Gastrocnemius medialis (tissue), 4 donors: ENCODE measurements at regions not wholly inside any gene's neighbourhood (a gene's known extent, or its start where the extent isn't known, plus 50 kb on each side); places are given as distances from the start of the nearest gene placed in this dataset.

ENCODE experiments used
- POLR2A ChIP-seq, 2 donors: fragments of 450-650 bp; IDR thresholded peaks; one replicate each; pipeline ENCODE4 v1.6.1; 2017; ENCODE audit warnings: antibody characterized with exemption in 2 of 2, mild to moderate bottlenecking in 2 of 2, moderate library complexity in 2 of 2
- TF ChIP-seq, protein P1 (sequence below), 5 experiments: fragments of 450-650 bp in 3 of 5; fragments of 200-600 bp in 2 of 5; sonication (generic) in 2 of 5; IDR thresholded peaks in 4 of 5; conservative IDR thresholded peaks in 1 of 5; 1 replicate in 4 of 5; 2 replicates in 1 of 5; pipeline ENCODE4 v1.5.1; 2016 to 2019; ENCODE audit warnings: antibody characterized with exemption in 5 of 5, mild to moderate bottlenecking in 3 of 5, moderate library complexity in 3 of 5

DNA sequence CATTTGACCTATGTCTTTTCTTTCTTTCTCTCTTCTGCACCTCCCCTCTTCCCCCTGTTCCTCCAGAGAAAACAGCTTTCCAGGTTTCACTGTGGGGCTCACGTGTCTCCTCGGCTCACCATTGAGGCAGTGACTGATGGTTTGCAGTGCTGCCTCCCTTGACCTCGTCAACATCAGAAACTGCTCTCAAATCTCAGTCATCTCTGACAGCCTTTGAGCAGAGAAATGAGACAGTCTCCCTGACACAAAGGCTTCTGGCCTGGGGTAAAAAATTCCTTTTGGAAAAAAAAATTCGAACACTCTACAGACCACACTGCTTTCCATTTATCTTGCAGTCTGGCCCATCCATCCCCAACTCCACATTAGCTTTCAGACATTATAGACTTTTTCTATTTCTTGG, 450.0 kb downstream of the TFAP2B start:
- no peak for TF ChIP-seq POLR2A (IDR thresholded peaks at IDR 0.05)
- TF ChIP-seq, protein P1, sequence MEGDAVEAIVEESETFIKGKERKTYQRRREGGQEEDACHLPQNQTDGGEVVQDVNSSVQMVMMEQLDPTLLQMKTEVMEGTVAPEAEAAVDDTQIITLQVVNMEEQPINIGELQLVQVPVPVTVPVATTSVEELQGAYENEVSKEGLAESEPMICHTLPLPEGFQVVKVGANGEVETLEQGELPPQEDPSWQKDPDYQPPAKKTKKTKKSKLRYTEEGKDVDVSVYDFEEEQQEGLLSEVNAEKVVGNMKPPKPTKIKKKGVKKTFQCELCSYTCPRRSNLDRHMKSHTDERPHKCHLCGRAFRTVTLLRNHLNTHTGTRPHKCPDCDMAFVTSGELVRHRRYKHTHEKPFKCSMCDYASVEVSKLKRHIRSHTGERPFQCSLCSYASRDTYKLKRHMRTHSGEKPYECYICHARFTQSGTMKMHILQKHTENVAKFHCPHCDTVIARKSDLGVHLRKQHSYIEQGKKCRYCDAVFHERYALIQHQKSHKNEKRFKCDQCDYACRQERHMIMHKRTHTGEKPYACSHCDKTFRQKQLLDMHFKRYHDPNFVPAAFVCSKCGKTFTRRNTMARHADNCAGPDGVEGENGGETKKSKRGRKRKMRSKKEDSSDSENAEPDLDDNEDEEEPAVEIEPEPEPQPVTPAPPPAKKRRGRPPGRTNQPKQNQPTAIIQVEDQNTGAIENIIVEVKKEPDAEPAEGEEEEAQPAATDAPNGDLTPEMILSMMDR (IDR thresholded peaks at IDR 0.05 in 4 of 5, conservative IDR thresholded peaks at IDR 0.05 in 1 of 5), result no peak
